ENCODE measurements at regions not wholly inside any gene's neighbourhood (a gene's known extent, or its start where the extent isn't known, plus 50 kb on each side); places are given as distances from the start of the nearest gene placed in this dataset.

DNA sequence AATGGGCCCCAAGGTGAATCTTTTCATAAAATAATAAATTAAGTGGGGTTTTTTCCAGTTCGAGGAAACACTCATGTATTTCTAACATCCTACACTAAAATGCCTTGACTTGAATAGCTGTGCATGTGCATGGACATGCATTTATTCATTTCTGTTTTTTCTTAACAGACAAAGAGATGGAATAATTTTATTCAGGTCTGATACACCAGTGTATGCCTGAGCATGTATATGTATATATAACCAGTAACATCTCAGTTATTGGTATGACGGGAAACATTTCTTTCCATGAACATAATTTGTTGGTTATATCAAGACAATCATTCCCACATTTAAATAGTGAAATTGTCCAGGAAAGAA lies 468.7 kb upstream of the TNP1 start:
- TF ChIP-seq EZH2 (IDR thresholded peaks at IDR 0.05; ENCODE audit: low read length): no peak
- TF ChIP-seq, protein P1, sequence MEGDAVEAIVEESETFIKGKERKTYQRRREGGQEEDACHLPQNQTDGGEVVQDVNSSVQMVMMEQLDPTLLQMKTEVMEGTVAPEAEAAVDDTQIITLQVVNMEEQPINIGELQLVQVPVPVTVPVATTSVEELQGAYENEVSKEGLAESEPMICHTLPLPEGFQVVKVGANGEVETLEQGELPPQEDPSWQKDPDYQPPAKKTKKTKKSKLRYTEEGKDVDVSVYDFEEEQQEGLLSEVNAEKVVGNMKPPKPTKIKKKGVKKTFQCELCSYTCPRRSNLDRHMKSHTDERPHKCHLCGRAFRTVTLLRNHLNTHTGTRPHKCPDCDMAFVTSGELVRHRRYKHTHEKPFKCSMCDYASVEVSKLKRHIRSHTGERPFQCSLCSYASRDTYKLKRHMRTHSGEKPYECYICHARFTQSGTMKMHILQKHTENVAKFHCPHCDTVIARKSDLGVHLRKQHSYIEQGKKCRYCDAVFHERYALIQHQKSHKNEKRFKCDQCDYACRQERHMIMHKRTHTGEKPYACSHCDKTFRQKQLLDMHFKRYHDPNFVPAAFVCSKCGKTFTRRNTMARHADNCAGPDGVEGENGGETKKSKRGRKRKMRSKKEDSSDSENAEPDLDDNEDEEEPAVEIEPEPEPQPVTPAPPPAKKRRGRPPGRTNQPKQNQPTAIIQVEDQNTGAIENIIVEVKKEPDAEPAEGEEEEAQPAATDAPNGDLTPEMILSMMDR (optimal IDR thresholded peaks at IDR 0.05 in 1 of 3, IDR thresholded peaks at IDR 0.05 in 1 of 3, conservative IDR thresholded peaks at IDR 0.05 in 1 of 3; ENCODE audit: extremely low read depth in 1 of 3, insufficient read depth in 2 of 3, low read length in 3 of 3): no peak

Data from keratinocyte (primary cell).